Loucy (cell line): ENCODE measurements at regions not wholly inside any gene's neighbourhood (a gene's known extent, or its start where the extent isn't known, plus 50 kb on each side); places are given as distances from the start of the nearest gene placed in this dataset.

Source experiments
- EZH2phosphoT487 ChIP-seq: fragments of 200-600 bp; IDR thresholded peaks from 2 replicates; pipeline ENCODE4 v1.6.1; 2018; ENCODE audit warnings: antibody characterized with exemption, mild to moderate bottlenecking, moderate library complexity, borderline replicate concordance
- TF ChIP-seq, protein P1 (sequence below): fragments of 200-600 bp; sonication (generic); conservative IDR thresholded peaks from 2 replicates; pipeline ENCODE4 v1.5.1; 2014; ENCODE audit warnings: mild to moderate bottlenecking, antibody characterized with exemption, low read length

GRCh38 chr10:20596911-20597310 is 300.2 kb downstream of the NEBL start:
- TF ChIP-seq, protein P1, sequence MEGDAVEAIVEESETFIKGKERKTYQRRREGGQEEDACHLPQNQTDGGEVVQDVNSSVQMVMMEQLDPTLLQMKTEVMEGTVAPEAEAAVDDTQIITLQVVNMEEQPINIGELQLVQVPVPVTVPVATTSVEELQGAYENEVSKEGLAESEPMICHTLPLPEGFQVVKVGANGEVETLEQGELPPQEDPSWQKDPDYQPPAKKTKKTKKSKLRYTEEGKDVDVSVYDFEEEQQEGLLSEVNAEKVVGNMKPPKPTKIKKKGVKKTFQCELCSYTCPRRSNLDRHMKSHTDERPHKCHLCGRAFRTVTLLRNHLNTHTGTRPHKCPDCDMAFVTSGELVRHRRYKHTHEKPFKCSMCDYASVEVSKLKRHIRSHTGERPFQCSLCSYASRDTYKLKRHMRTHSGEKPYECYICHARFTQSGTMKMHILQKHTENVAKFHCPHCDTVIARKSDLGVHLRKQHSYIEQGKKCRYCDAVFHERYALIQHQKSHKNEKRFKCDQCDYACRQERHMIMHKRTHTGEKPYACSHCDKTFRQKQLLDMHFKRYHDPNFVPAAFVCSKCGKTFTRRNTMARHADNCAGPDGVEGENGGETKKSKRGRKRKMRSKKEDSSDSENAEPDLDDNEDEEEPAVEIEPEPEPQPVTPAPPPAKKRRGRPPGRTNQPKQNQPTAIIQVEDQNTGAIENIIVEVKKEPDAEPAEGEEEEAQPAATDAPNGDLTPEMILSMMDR: no peak
- TF ChIP-seq EZH2phosphoT487: no peak
